GM23248 (cell line): ENCODE measurements at regions not wholly inside any gene's neighbourhood (a gene's known extent, or its start where the extent isn't known, plus 50 kb on each side); places are given as distances from the start of the nearest gene placed in this dataset.

ENCODE experiments used
- EZH2 ChIP-seq: fragments of 200-600 bp; sonication (generic); IDR thresholded peaks from 2 replicates; pipeline ENCODE4 v1.6.1; 2018; ENCODE audit warnings: antibody characterized with exemption, mild to moderate bottlenecking; ENCODE audit not compliant: insufficient read depth, poor library complexity, severe bottlenecking
- EZH2phosphoT487 ChIP-seq: fragments of 200-600 bp; sonication (generic); IDR thresholded peaks from 2 replicates; pipeline ENCODE4 v1.6.1; 2018; ENCODE audit warnings: antibody characterized with exemption, moderate library complexity, mild to moderate bottlenecking, low read depth; ENCODE audit not compliant: insufficient read depth

DNA sequence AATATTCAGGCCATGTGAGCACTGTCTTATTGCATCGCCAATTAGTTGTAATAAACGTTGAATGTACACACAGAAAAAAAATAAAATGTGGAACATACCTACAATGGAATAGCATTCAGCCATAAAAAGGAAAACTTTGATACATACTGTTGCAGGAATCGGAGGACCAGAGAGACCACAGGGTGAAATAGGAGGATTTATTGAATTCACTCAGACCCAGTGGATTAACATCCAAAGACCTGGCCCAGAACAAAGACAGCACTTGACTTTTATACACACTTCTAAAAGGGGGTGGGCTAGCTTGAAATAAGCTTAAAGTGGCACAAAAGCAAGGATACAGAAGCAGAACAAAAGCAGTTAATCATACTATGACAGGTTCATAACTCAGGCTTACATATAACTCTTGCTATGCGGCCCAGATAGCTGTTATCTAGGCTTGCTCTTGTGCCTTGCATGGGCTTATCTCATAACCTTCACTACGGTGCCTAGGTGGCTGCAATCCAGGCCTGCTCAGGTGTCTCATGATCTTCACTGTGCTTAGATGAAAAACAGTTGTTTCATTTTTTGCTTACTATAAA lies 292.2 kb upstream of the TAC1 start:
- TF ChIP-seq EZH2 (no peak), EZH2phosphoT487 (no peak)
